ENCODE measurements at regions not wholly inside any gene's neighbourhood (a gene's known extent, or its start where the extent isn't known, plus 50 kb on each side); places are given as distances from the start of the nearest gene placed in this dataset.
"Not testable (repeated sequence)": the region's sequence is repeated elsewhere in the genome, so short reads cannot be mapped to it uniquely, and the experiment has no call there.

GRCh38 chr21:20220586-20220985 is 777.6 kb upstream of the NCAM2 start:
- in situ Hi-C loops (cut with HindIII; ENCODE audit: low sequenced_read_pairs): no loop called here
- DNase-seq (ENCODE audit: low spot score): no peak

GRCh38 chr21:20221981-20222380 is 776.2 kb upstream of the NCAM2 start:
- in situ Hi-C loops (cut with HindIII; ENCODE audit: low sequenced_read_pairs); DNase-seq (ENCODE audit: low spot score): not testable (repeated sequence)

- DNase-seq (ENCODE audit: low spot score); in situ Hi-C loops (cut with HindIII; ENCODE audit: low sequenced_read_pairs): not testable (repeated sequence)
Observed at GRCh38 chr21:20236649-20237048, 761.6 kb upstream of the NCAM2 start.

DNA sequence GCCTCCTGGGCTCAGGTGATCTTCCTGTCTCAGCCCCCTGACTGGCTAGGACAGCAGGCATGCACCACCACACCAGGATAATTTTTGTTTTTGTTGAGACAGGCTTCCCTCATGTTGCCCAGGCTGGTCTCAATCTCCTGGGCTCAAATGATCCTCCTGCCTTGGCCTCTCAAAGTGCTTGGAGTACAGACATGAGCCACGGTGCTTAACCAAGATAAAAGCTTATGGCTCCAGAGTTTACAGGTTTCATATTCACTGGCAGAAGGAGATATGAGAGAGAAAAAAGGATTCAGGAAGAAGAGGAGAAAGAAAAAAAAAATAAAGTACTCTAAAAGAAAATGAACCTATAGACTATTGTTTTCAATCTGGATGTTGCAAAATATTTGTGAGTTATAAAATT is 748.8 kb upstream of the NCAM2 start:
- no peak for DNase-seq (ENCODE audit: low spot score)
- in situ Hi-C loops (cut with HindIII; ENCODE audit: low sequenced_read_pairs): no loop called here

- no peak for DNase-seq (ENCODE audit: low spot score)
- in situ Hi-C loops (cut with HindIII; ENCODE audit: low sequenced_read_pairs): no loop called here
Observed at GRCh38 chr21:20250337-20250736, 747.9 kb upstream of the NCAM2 start.

DNA sequence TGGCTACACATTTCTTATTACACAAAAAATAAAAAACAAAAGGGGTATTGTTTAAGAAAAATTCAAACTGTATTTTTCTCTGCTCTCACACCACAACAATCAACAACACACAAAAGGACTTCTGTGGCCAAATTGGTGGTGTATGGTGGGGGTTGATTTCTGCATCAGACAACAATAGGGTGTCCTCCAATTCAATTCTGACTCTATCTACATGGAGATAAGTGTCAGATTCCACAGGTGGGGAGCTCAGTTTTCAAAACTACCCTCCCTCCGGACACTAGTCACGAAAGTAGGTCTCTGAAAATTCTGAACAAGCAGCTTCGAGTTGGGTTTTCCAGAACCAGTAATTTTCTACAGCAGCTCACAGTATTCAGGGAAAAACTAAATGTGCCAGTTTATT is 744.9 kb upstream of the NCAM2 start:
- no peak for DNase-seq (ENCODE audit: low spot score)

GRCh38 chr21:20254964-20255363 is 743.2 kb upstream of the NCAM2 start:
- in situ Hi-C loops (cut with HindIII; ENCODE audit: low sequenced_read_pairs): no loop called here

More for the DNA sequence above, 744.9 kb upstream of the NCAM2 start:
- in situ Hi-C loops (cut with HindIII; ENCODE audit: low sequenced_read_pairs): no loop called here

GRCh38 chr21:20257052-20257740 is 741.0 kb upstream of the NCAM2 start:
- in situ Hi-C loops (cut with HindIII; ENCODE audit: low sequenced_read_pairs): no loop called here
- no peak for DNase-seq (ENCODE audit: low spot score)

More at GRCh38 chr21:20254964-20255363, 743.2 kb upstream of the NCAM2 start:
- DNase-seq (ENCODE audit: low spot score): no peak

DNA sequence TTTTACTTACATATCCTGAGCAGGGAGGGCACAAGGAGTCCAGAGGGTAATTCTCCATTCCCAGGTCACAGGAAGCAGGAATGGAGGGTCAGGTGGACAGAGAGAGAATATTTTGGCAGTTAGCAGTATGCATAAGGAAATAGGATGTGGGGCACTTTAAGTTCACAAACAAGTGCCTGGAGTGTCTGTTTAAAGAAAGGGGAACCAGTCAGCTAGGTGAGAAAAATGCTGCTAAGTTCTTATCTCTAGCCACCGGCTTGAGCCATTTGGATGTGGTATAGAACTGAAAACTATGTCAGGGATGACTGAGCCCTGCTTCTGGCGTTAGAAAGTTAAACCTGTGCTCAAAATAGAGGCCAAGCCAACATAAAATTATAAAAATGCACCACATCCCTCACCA is 739.7 kb upstream of the NCAM2 start:
- in situ Hi-C loops (cut with HindIII; ENCODE audit: low sequenced_read_pairs): no loop called here
- no peak for DNase-seq (ENCODE audit: low spot score)

DNA sequence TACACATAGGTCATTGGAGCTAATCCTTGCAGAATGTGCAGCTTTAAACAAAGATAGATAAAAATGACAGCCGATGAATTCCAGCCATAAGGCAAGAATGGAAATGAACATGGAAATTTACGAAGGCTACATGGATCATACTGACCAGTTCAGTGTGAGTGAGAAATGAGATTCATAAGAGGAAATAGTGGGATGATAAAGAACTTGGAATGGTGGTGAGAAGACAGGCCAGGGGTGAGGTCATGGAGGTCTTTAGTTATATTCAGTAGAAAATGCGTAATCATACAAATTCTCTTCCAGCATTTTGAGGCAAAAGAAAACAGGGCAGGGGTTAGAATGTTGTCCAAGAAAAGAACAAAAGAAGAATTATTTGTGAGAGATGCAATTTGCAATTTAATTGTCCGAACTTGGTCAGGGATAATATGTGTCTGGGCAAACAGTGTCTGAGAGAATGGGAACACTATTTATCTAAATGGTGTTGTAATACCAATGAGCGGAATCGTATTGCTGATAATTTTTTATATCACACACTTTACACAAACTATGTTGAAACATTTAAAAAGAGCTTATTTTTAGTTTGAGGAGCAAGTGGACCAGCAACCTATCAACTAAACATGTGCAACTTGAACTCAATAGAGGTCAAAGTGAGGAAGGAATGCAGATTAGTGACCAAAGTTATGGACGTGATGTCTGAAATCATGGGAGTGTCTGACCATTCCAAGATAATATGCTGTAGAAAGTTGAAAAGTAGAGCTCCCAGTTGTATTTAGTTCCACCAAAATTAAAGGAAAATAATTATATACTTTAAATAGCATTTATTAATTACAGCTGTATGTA is 739.0 kb upstream of the NCAM2 start:
- in situ Hi-C loops (cut with HindIII; ENCODE audit: low sequenced_read_pairs): no loop called here
- no peak for DNase-seq (ENCODE audit: low spot score)

DNA sequence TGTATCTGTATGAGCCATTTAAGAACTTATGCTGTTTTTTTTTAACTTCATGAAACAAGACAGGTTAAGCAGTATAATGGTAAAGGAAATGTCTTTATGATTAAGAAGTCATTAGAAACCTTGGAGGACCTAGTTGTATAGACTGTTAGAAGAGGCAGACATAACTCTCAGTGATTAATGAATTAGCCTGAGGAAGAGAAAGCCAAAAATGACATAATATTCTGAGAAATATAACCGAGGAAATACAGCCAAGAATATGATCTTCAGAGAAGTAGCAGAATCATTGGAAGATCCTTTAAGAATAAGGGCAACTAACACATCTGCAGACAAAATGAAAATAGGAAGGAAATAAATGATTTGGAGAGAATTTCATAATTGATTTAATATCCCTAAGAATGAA is 738.1 kb upstream of the NCAM2 start:
- DNase-seq (ENCODE audit: low spot score): no peak
- in situ Hi-C loops (cut with HindIII; ENCODE audit: low sequenced_read_pairs): no loop called here

- in situ Hi-C loops (cut with HindIII; ENCODE audit: low sequenced_read_pairs): no loop called here
- no peak for DNase-seq (ENCODE audit: low spot score)
Observed at GRCh38 chr21:20261364-20261763, 736.8 kb upstream of the NCAM2 start.

GRCh38 chr21:20265707-20266440 is 732.3 kb upstream of the NCAM2 start:
- DNase-seq (ENCODE audit: low spot score): no peak
- in situ Hi-C loops (cut with HindIII; ENCODE audit: low sequenced_read_pairs): no loop called here

DNA sequence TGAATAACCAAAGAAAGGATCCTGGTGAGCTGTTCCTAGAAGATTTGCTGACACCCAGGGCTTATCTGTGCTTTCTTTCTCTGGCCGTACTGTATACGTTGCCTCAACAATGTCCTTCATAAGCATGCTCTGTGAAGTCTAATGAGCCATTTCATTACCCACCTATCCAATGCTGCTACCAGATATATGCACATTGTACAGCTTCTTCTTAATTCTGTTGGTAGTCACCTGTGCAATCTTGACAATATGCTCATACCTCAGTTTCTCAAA is 731.8 kb upstream of the NCAM2 start:
- no peak for DNase-seq (ENCODE audit: low spot score)
- in situ Hi-C loops (cut with HindIII; ENCODE audit: low sequenced_read_pairs): no loop called here

DNA sequence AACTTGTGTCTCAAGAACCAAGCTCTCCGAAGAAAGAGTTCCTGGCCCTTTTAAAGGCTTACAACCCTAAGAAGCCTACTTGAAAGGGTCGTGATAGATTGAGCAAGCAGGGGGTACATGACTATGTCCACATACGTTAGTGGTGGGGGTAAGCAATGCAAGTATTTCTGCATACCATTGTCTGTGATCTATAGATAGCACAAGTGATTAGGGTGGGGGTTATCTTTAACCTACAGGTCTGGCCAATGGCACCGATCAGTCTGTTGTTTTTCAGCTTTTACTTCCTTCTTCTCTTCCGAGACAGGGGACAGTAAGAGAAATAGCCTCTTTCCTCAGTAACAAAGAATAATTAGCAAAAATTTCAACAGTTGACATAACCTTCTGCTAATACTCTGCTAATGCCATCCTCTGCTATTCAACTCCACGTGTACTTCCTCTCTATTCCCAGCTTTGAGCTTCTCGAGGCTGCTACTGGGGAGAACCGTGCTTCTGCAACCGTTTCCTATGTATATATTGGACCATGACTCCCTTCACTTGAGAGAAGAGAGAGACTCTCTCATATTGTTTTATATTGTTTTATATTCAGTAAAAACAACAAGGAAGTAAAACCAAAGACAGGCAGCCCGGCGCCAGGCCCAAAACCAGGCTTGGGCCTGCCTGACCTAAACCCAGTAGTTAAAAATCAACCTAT is 727.7 kb upstream of the NCAM2 start:
- DNase-seq (ENCODE audit: low spot score): no peak
- in situ Hi-C loops (cut with HindIII; ENCODE audit: low sequenced_read_pairs): no loop called here

- in situ Hi-C loops (cut with HindIII; ENCODE audit: low sequenced_read_pairs): no loop called here
- DNase-seq (ENCODE audit: low spot score): no peak
Observed at GRCh38 chr21:20272791-20273362, 725.3 kb upstream of the NCAM2 start.

- in situ Hi-C loops (cut with HindIII; ENCODE audit: low sequenced_read_pairs): no loop called here
Observed at GRCh38 chr21:20276377-20276776, 721.8 kb upstream of the NCAM2 start.

GRCh38 chr21:20276954-20277353 is 721.3 kb upstream of the NCAM2 start:
- DNase-seq (ENCODE audit: low spot score): no peak
- in situ Hi-C loops (cut with HindIII; ENCODE audit: low sequenced_read_pairs): no loop called here

More at GRCh38 chr21:20276377-20276776, 721.8 kb upstream of the NCAM2 start:
- no peak for DNase-seq (ENCODE audit: low spot score)

DNA sequence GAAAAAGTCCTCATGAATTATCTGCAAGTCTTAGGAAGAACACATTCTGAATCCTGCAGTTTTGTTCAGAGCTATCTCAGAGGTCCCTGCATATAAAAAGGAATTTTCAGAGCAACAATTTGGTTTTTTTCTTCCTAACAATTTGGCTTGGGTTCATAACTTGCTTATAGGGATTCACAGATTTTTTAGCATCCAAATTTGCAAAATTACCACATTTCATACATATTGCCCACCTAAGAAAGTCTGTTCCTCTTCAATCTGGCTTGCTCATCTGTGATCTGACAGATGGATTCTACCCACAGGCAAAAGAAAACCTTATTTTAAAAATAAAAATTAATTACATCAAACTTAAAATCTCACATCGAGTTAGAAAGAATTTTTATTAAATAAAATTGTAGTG is 714.4 kb upstream of the NCAM2 start:
- DNase-seq (ENCODE audit: low spot score): no peak
- in situ Hi-C loops (cut with HindIII; ENCODE audit: low sequenced_read_pairs): no loop called here

Data from G401 (cell line).